H9 (cell line): ENCODE measurements at regions not wholly inside any gene's neighbourhood (a gene's known extent, or its start where the extent isn't known, plus 50 kb on each side); places are given as distances from the start of the nearest gene placed in this dataset.

Source experiments
- DNase-seq: peaks from one replicate; pipeline ENCODE4 v3.0.0-alpha.2; 2017
- H2AFZ ChIP-seq: one replicate; pipeline ENCODE4 v1.6.1; 2013; ENCODE audit warnings: mild to moderate bottlenecking, low read length, control low read depth, moderate library complexity
- H2AK5ac ChIP-seq: 2 replicates; pipeline ENCODE4 v1.6.1; 2013; ENCODE audit warnings: low read length, control low read depth, mixed read lengths; ENCODE audit not compliant: insufficient read length
- H2BK120ac ChIP-seq: one replicate; pipeline ENCODE4 v1.6.1; 2013; ENCODE audit warnings: low read depth, mild to moderate bottlenecking, low read length, control low read depth, inconsistent platforms; ENCODE audit not compliant: poor library complexity, severe bottlenecking
- H2BK12ac ChIP-seq: 2 replicates; pipeline ENCODE4 v1.6.1; 2013; ENCODE audit warnings: low read length, control low read depth, mixed read lengths, low read depth; ENCODE audit not compliant: insufficient read length
- H2BK15ac ChIP-seq: 2 replicates; pipeline ENCODE4 v1.6.1; 2013; ENCODE audit warnings: low read depth, low read length, control low read depth
- H2BK20ac ChIP-seq: one replicate; pipeline ENCODE4 v1.6.1; 2013; ENCODE audit warnings: low read depth, mild to moderate bottlenecking, low read length, control low read depth, inconsistent platforms; ENCODE audit not compliant: poor library complexity, severe bottlenecking
- H2BK5ac ChIP-seq: 2 replicates; pipeline ENCODE4 v1.6.1; 2013; ENCODE audit warnings: low read length, control low read depth, mixed read lengths; ENCODE audit not compliant: insufficient read length
- H3K14ac ChIP-seq: 2 replicates; pipeline ENCODE4 v1.6.1; 2013; ENCODE audit warnings: low read length, control low read depth; ENCODE audit not compliant: insufficient read depth
- H3K18ac ChIP-seq: 2 replicates; pipeline ENCODE4 v1.6.1; 2013; ENCODE audit warnings: low read depth, mild to moderate bottlenecking, mixed read lengths, low read length, control low read depth; ENCODE audit not compliant: insufficient read length
- H3K23ac ChIP-seq: 2 replicates; pipeline ENCODE4 v1.6.1; 2013; ENCODE audit warnings: low read length, control low read depth, mixed read lengths, low read depth; ENCODE audit not compliant: insufficient read length
- H3K23me2 ChIP-seq: 2 replicates; pipeline ENCODE4 v1.6.1; 2013; ENCODE audit warnings: low read depth, mild to moderate bottlenecking, mixed read lengths, low read length, control low read depth; ENCODE audit not compliant: insufficient read length, poor library complexity, severe bottlenecking
- H3K27ac ChIP-seq: 2 replicates; pipeline ENCODE4 v1.5.1; 2013; ENCODE audit warnings: low read length, control low read depth, mixed read lengths, low read depth; ENCODE audit not compliant: insufficient read length
- H3K27me3 ChIP-seq: 2 replicates; pipeline ENCODE4 v1.6.1; 2013; ENCODE audit warnings: low read length, control low read depth, inconsistent platforms; ENCODE audit not compliant: insufficient read depth
- H3K4ac ChIP-seq: 2 replicates; pipeline ENCODE4 v1.6.1; 2013; ENCODE audit warnings: low read depth, mild to moderate bottlenecking, control low read depth, inconsistent platforms, low read length, moderate library complexity
- H3K4me1 ChIP-seq: 2 replicates; pipeline ENCODE4 v1.6.1; 2013; ENCODE audit warnings: low read length, control low read depth, inconsistent platforms; ENCODE audit not compliant: insufficient read depth
- H3K4me2 ChIP-seq: 2 replicates; pipeline ENCODE4 v1.6.1; 2013; ENCODE audit warnings: low read length, control low read depth, mixed read lengths; ENCODE audit not compliant: insufficient read length, insufficient read depth
- H3K56ac ChIP-seq: 2 replicates; pipeline ENCODE4 v1.6.1; 2013; ENCODE audit warnings: low read depth, mild to moderate bottlenecking, mixed read lengths, low read length, control low read depth; ENCODE audit not compliant: insufficient read length
- H3K79me1 ChIP-seq: 2 replicates; pipeline ENCODE4 v1.6.1; 2013; ENCODE audit warnings: low read depth, mild to moderate bottlenecking, moderate library complexity, low read length, control low read depth, inconsistent platforms; ENCODE audit not compliant: insufficient read depth, poor library complexity, severe bottlenecking
- H3K79me2 ChIP-seq: 2 replicates; pipeline ENCODE4 v1.6.1; 2013; ENCODE audit warnings: low read length, control low read depth, inconsistent platforms; ENCODE audit not compliant: insufficient read depth
- H3K9ac ChIP-seq: 2 replicates; pipeline ENCODE4 v1.6.1; 2013; ENCODE audit warnings: low read length, control low read depth, mixed read lengths; ENCODE audit not compliant: insufficient read length; ENCODE audit errors: extremely low read depth
- H3K9me3 ChIP-seq: one replicate; pipeline ENCODE4 v1.6.1; 2013; ENCODE audit warnings: low read depth, low read length, inconsistent platforms; ENCODE audit not compliant: control insufficient read depth
- H3T11ph ChIP-seq: one replicate; pipeline ENCODE4 v1.6.1; 2013; ENCODE audit warnings: mild to moderate bottlenecking, low read length, control low read depth, inconsistent platforms
- H4K20me1 ChIP-seq: one replicate; pipeline ENCODE4 v1.6.1; 2013; ENCODE audit not compliant: control insufficient read depth, insufficient read length, insufficient read depth
- H4K5ac ChIP-seq: 2 replicates; pipeline ENCODE4 v1.6.1; 2013; ENCODE audit warnings: low read depth, mild to moderate bottlenecking, mixed read lengths, low read length, control low read depth; ENCODE audit not compliant: insufficient read length
- H4K8ac ChIP-seq: replicated peaks from 2 replicates; pipeline ENCODE4 v1.6.1; 2013; ENCODE audit warnings: low read length, control low read depth, mixed read lengths, low read depth; ENCODE audit not compliant: insufficient read length
- H4K91ac ChIP-seq: 2 replicates; pipeline ENCODE4 v1.6.1; 2013; ENCODE audit warnings: low read depth, mild to moderate bottlenecking, moderate library complexity, mixed read lengths, low read length, control low read depth; ENCODE audit not compliant: insufficient read length
- H3K27ac Mint-ChIP-seq, 3 experiments: 2 replicates in 2 of 3; 3 replicates in 1 of 3; pipeline ENCODE4 v1.8.0; 2020 to 2021; ENCODE audit warnings: mixed read lengths in 3 of 3, mild to moderate bottlenecking in 1 of 3, moderate library complexity in 1 of 3
- H3K27me3 Mint-ChIP-seq: 2 replicates; pipeline ENCODE4 v1.8.0; 2021; ENCODE audit warnings: low read depth, mild to moderate bottlenecking, moderate library complexity, mixed read lengths
- H3K36me3 Mint-ChIP-seq, 3 experiments: 2 replicates in 2 of 3; 3 replicates in 1 of 3; pipeline ENCODE4 v1.8.0; 2020 to 2021; ENCODE audit warnings: low read depth in 3 of 3, mixed read lengths in 3 of 3; ENCODE audit not compliant: insufficient read depth in 1 of 3
- H3K4me1 Mint-ChIP-seq, 2 experiments: 2 replicates each; pipeline ENCODE4 v1.8.0; 2020; ENCODE audit warnings: mixed read lengths in 2 of 2
- H3K4me3 Mint-ChIP-seq, 2 experiments: 2 replicates in 1 of 2; 3 replicates in 1 of 2; pipeline ENCODE4 v1.8.0; 2020 to 2021; ENCODE audit warnings: mild to moderate bottlenecking in 2 of 2, mixed read lengths in 2 of 2, moderate library complexity in 1 of 2
- H3K9me3 Mint-ChIP-seq, 2 experiments: 2 replicates in 1 of 2; 3 replicates in 1 of 2; pipeline ENCODE4 v1.8.0; 2020; ENCODE audit warnings: mild to moderate bottlenecking in 2 of 2, mixed read lengths in 2 of 2, moderate library complexity in 1 of 2
- WGBS: extraction: QIAGEN DNeasy Blood & Tissue Kit; methylation state at CpG from one replicate; pipeline ENCODE4 v1.1.7; 2013; ENCODE audit warnings: missing lambda C conversion rate, low lambda C conversion rate, mixed read lengths; ENCODE audit not compliant: insufficient read length; ENCODE audit errors: extremely low coverage; 5-methylcytosine and 5-hydroxymethylcytosine counted together
- TF ChIP-seq, protein P1 (sequence below): fragments of 200-600 bp; sonication (generic); conservative IDR thresholded peaks from 3 replicates; pipeline ENCODE4 v1.8.0; 2021; ENCODE audit warnings: antibody characterized with exemption, mild to moderate bottlenecking

DNA sequence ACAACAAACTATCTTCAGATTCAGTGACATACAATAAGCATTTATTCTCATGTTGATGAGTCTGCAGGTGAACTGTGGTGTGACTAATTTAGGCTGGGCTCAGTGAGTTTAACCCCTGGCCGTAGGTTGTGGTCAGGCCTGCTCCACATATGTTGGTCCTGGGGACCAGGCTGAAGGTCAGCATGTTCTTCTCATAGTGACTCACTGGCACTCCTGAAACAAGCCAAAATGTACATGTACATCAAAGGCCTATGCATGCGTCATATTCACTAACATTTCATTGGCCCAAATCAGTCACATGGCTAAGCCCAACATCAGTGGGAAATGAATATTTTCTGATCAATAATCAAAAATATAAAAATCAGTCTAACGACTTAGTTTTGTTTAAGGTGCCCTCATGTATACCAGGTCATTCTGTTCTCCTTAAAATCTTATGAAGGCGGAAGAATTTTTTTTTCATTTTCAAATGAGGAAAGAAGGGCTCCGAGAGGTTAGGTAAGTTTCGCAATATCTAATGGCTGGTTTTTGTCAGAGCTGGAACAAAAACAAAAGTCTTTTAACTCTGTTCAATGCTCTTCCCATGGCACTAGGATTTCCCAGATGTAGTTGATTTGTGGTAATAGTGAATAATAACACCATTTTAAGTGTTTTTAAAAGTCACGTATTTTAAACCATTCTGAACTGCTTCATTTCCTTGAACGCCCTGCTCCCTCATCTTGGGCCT, 148.5 kb downstream of the MFSD1 start:
- H3K4me1 ChIP-seq = no peaks in the 10 kb centered on the region
- no peak overlapping the region for H2BK15ac ChIP-seq
- H3K9ac ChIP-seq = no peak overlapping the region
- H4K20me1 ChIP-seq = no peaks in the 10 kb centered on the region
- no peak overlapping the region for H2AFZ ChIP-seq
- H4K5ac ChIP-seq = no peak overlapping the region
- no peak overlapping the region for H2AK5ac ChIP-seq
- H3K9me3 ChIP-seq = no peaks in the 10 kb centered on the region
- Mint-ChIP-seq H3K4me1 (peaks cover 4 to 7% of the 10 kb centered on the region in 2 experiments), H3K4me3 (no peak overlapping the region), H3K27me3 (no peaks in the 10 kb centered on the region), H3K9me3 (no peaks in the 10 kb centered on the region), H3K27ac (no peak overlapping the region), H3K36me3 (no peaks in the 10 kb centered on the region)
- H3K79me2 ChIP-seq = no peaks in the 10 kb centered on the region
- H4K91ac ChIP-seq = no peak overlapping the region
- no peak overlapping the region for H3K56ac ChIP-seq
- no peak overlapping the region for H3K27ac ChIP-seq
- no peaks in the 10 kb centered on the region for H3K79me1 ChIP-seq
- no peak overlapping the region for H3K4me2 ChIP-seq
- H3T11ph ChIP-seq = no peak overlapping the region
- no peak overlapping the region for H3K18ac ChIP-seq
- no peak overlapping the region for H2BK20ac ChIP-seq
- H3K14ac ChIP-seq = no peak overlapping the region
- H3K23me2 ChIP-seq = no peaks in the 10 kb centered on the region
- no peak overlapping the region for H2BK120ac ChIP-seq
- no peak overlapping the region for H2BK12ac ChIP-seq
- no peak overlapping the region for H3K4ac ChIP-seq
- DNase-seq = no peak
- no peak overlapping the region for H3K23ac ChIP-seq
- WGBS = no CpG with 5 or more reads among the region's 8 CpGs
- no peaks in the 10 kb centered on the region for H3K27me3 ChIP-seq
- TF ChIP-seq, protein P1, sequence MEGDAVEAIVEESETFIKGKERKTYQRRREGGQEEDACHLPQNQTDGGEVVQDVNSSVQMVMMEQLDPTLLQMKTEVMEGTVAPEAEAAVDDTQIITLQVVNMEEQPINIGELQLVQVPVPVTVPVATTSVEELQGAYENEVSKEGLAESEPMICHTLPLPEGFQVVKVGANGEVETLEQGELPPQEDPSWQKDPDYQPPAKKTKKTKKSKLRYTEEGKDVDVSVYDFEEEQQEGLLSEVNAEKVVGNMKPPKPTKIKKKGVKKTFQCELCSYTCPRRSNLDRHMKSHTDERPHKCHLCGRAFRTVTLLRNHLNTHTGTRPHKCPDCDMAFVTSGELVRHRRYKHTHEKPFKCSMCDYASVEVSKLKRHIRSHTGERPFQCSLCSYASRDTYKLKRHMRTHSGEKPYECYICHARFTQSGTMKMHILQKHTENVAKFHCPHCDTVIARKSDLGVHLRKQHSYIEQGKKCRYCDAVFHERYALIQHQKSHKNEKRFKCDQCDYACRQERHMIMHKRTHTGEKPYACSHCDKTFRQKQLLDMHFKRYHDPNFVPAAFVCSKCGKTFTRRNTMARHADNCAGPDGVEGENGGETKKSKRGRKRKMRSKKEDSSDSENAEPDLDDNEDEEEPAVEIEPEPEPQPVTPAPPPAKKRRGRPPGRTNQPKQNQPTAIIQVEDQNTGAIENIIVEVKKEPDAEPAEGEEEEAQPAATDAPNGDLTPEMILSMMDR = no peak
- H2BK5ac ChIP-seq = no peak overlapping the region
- no peak overlapping the region for H4K8ac ChIP-seq
